HepG2 (cell line): ENCODE measurements at regions not wholly inside any gene's neighbourhood (a gene's known extent, or its start where the extent isn't known, plus 50 kb on each side); places are given as distances from the start of the nearest gene placed in this dataset.

ENCODE experiments used
- FLYWCH1 ChIP-seq: sonication (generic); formaldehyde crosslinking; IDR thresholded peaks from 2 replicates; pipeline ENCODE4 v1.8.1; 2023; ENCODE audit warnings: mild to moderate bottlenecking, missing genetic modification reagents
- FOXC1 ChIP-seq: sonication (generic); formaldehyde crosslinking; IDR thresholded peaks from 2 replicates; pipeline ENCODE4 v1.8.0; 2022; ENCODE audit warnings: mild to moderate bottlenecking, missing genetic modification reagents, borderline replicate concordance
- HNF1B ChIP-seq: sonication (generic); formaldehyde crosslinking; IDR thresholded peaks from 2 replicates; pipeline ENCODE4 v1.5.1; 2020; ENCODE audit warnings: mild to moderate bottlenecking, moderate library complexity, missing genetic modification reagents
- HNF4G ChIP-seq, 2 experiments: sonication (generic) in 1 of 2; formaldehyde crosslinking in 1 of 2; IDR thresholded peaks; 2 replicates each; pipeline versions ENCODE4 v1.4.0 to v1.6.1; 2011 to 2020; ENCODE audit warnings: borderline replicate concordance in 2 of 2, low read depth in 2 of 2, mild to moderate bottlenecking in 2 of 2, low read length in 1 of 2, missing genetic modification reagents in 1 of 2, moderate library complexity in 1 of 2
- KAT7 ChIP-seq: IDR thresholded peaks from 2 replicates; pipeline ENCODE4 v1.6.1; 2018; ENCODE audit warnings: borderline replicate concordance, missing compliant biosample characterization
- NFE2L1 ChIP-seq: sonication (generic); formaldehyde crosslinking; IDR thresholded peaks from 2 replicates; pipeline ENCODE4 v1.4.0; 2020; ENCODE audit warnings: missing genetic modification reagents, mild to moderate bottlenecking, borderline replicate concordance
- PAWR ChIP-seq: sonication (generic); formaldehyde crosslinking; IDR thresholded peaks from 2 replicates; pipeline ENCODE4 v1.4.0; 2020; ENCODE audit warnings: missing genetic modification reagents, mild to moderate bottlenecking, borderline replicate concordance
- SMC3 ChIP-seq: IDR thresholded peaks from 2 replicates; pipeline ENCODE4 v1.6.1; 2011; ENCODE audit warnings: low read length, improper control_type of control experiment
- SP140L ChIP-seq: sonication (generic); formaldehyde crosslinking; IDR thresholded peaks from 2 replicates; pipeline ENCODE4 v1.4.0; 2020; ENCODE audit warnings: missing genetic modification reagents, borderline replicate concordance
- STAG1 ChIP-seq: sonication (generic); formaldehyde crosslinking; IDR thresholded peaks from 2 replicates; pipeline ENCODE4 v1.4.0; 2020; ENCODE audit warnings: missing genetic modification reagents
- U2AF2 ChIP-seq: fragments of 200-400 bp; formaldehyde crosslinking; IDR thresholded peaks from 2 replicates; pipeline ENCODE4 v1.6.1; 2017; ENCODE audit warnings: low read depth, mild to moderate bottlenecking, low read length
- XRCC5 ChIP-seq: fragments of 200-400 bp; formaldehyde crosslinking; optimal IDR thresholded peaks from 2 replicates; pipeline ENCODE3; 2017; ENCODE audit warnings: mild to moderate bottlenecking, low read length
- ZFP90 ChIP-seq: sonication (generic); formaldehyde crosslinking; IDR thresholded peaks from 2 replicates; pipeline ENCODE4 v1.8.0; 2022; ENCODE audit warnings: missing genetic modification reagents, mild to moderate bottlenecking, inconsistent platforms, borderline replicate concordance
- ZFX ChIP-seq: sonication (generic); formaldehyde crosslinking; IDR thresholded peaks from 2 replicates; pipeline ENCODE4 v1.4.0; 2020; ENCODE audit warnings: mild to moderate bottlenecking, low read depth, missing genetic modification reagents, moderate library complexity
- ZNF18 ChIP-seq: sonication (generic); formaldehyde crosslinking; IDR thresholded peaks from 2 replicates; pipeline ENCODE4 v1.8.0; 2022; ENCODE audit warnings: mild to moderate bottlenecking, missing genetic modification reagents; ENCODE audit not compliant: insufficient replicate concordance
- ZNF431 ChIP-seq: sonication (generic); formaldehyde crosslinking; IDR thresholded peaks from 2 replicates; pipeline ENCODE4 v1.9.0; 2022; ENCODE audit warnings: missing genetic modification reagents, low read depth, mild to moderate bottlenecking, borderline replicate concordance
- ZNF598 ChIP-seq: sonication (generic); formaldehyde crosslinking; IDR thresholded peaks from 2 replicates; pipeline ENCODE4 v1.5.1; 2020; ENCODE audit warnings: mild to moderate bottlenecking, missing genetic modification reagents, borderline replicate concordance
- ZZZ3 ChIP-seq: sonication (generic); formaldehyde crosslinking; IDR thresholded peaks from 2 replicates; pipeline ENCODE4 v1.4.0; 2020; ENCODE audit warnings: missing genetic modification reagents, mild to moderate bottlenecking, borderline replicate concordance
- TF ChIP-seq, protein P1 (sequence below): sonication (generic); formaldehyde crosslinking; IDR thresholded peaks from 2 replicates; pipeline ENCODE4 v1.5.0; 2020; ENCODE audit warnings: missing genetic modification reagents
- TF ChIP-seq, protein P2 (sequence below): sonication (generic); formaldehyde crosslinking; IDR thresholded peaks from 2 replicates; pipeline ENCODE4 v1.4.0; 2020; ENCODE audit warnings: missing genetic modification reagents, borderline replicate concordance

- no peak for TF ChIP-seq HNF4G (IDR thresholded peaks at IDR 0.05; ENCODE audit: borderline replicate concordance, low read depth, low read length)
- 0 out of 2 replicates have a peak, but pooled peaks have one; percentile 36 for TF ChIP-seq HNF4G (CRISPR knock-in tag; IDR thresholded peaks at IDR 0.05; ENCODE audit: borderline replicate concordance, low read depth)
- TF ChIP-seq FLYWCH1 (CRISPR knock-in tag): no peak
- TF ChIP-seq PAWR: no peak
- TF ChIP-seq, protein P1, sequence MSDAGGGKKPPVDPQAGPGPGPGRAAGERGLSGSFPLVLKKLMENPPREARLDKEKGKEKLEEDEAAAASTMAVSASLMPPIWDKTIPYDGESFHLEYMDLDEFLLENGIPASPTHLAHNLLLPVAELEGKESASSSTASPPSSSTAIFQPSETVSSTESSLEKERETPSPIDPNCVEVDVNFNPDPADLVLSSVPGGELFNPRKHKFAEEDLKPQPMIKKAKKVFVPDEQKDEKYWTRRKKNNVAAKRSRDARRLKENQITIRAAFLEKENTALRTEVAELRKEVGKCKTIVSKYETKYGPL (CRISPR knock-in tag): no peak
- no peak for TF ChIP-seq ZZZ3 (CRISPR knock-in tag)
- TF ChIP-seq FOXC1 (CRISPR knock-in tag): no peak; the same call in 1 of the 2 replicates
- no peak for TF ChIP-seq U2AF2
- no peak for TF ChIP-seq NFE2L1 (CRISPR knock-in tag)
- no peak for TF ChIP-seq ZNF18 (CRISPR knock-in tag)
- TF ChIP-seq ZNF431 (CRISPR knock-in tag): no peak
- TF ChIP-seq, protein P2, sequence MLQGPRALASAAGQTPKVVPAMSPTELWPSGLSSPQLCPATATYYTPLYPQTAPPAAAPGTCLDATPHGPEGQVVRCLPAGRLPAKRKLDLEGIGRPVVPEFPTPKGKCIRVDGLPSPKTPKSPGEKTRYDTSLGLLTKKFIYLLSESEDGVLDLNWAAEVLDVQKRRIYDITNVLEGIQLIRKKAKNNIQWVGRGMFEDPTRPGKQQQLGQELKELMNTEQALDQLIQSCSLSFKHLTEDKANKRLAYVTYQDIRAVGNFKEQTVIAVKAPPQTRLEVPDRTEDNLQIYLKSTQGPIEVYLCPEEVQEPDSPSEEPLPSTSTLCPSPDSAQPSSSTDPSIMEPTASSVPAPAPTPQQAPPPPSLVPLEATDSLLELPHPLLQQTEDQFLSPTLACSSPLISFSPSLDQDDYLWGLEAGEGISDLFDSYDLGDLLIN (CRISPR knock-in tag): no peak
- TF ChIP-seq KAT7 (CRISPR knock-in tag): no peak
- peak; percentile 98 for TF ChIP-seq SMC3
- no peak for TF ChIP-seq ZFP90 (CRISPR knock-in tag)
- peak; percentile 61 for TF ChIP-seq HNF1B (CRISPR knock-in tag)
- TF ChIP-seq XRCC5: peak; percentile 87
- TF ChIP-seq STAG1: peak; percentile 94
- TF ChIP-seq ZNF598 (CRISPR knock-in tag): peak; percentile 44; the same call in 1 of the 2 replicates
- TF ChIP-seq SP140L (CRISPR knock-in tag): no peak
- TF ChIP-seq ZFX: peak; percentile 39; the same call in 1 of the 2 replicates
These were observed 131.6 kb upstream of the ESR1 start (continued) for GRCh38 chr6:151675746-151676459.
